Naive B cell (primary cell): ENCODE measurements at regions not wholly inside any gene's neighbourhood (a gene's known extent, or its start where the extent isn't known, plus 50 kb on each side); places are given as distances from the start of the nearest gene placed in this dataset.
A peak's percentile ranks its signal among the peaks of the same experiment; 100 is the strongest.
"Not testable (repeated sequence)": the region's sequence is repeated elsewhere in the genome, so short reads cannot be mapped to it uniquely, and the experiment has no call there.

Experiments used
- ATAC-seq, 2 donors: fragments of 150-1000 bp; cut with Tn5 transposase; 2 replicates each; pipeline ENCODE4 v1.10.0; 2021; ENCODE audit warnings: low read depth in 2 of 2, mild to moderate bottlenecking in 2 of 2, moderate library complexity in 2 of 2
- DNase-seq: peaks from one replicate; pipeline ENCODE4 v3.0.0; 2022
- H3K27ac Mint-ChIP-seq, 6 donors: one replicate each; pipeline ENCODE4 v1.8.0; 2020 to 2022; ENCODE audit warnings: mild to moderate bottlenecking in 6 of 6, mixed read lengths in 6 of 6, moderate library complexity in 5 of 6, inconsistent platforms in 2 of 6
- H3K27me3 Mint-ChIP-seq, 3 donors: one replicate each; pipeline ENCODE4 v1.8.0; 2021 to 2022; ENCODE audit warnings: mixed read lengths in 3 of 3, mild to moderate bottlenecking in 1 of 3
- H3K36me3 Mint-ChIP-seq, 2 donors: one replicate each; pipeline ENCODE4 v1.8.0; 2020 to 2022; ENCODE audit warnings: mixed read lengths in 2 of 2, inconsistent platforms in 1 of 2, mild to moderate bottlenecking in 1 of 2
- H3K4me1 Mint-ChIP-seq, 3 donors: one replicate each; pipeline ENCODE4 v1.8.0; 2020 to 2022; ENCODE audit warnings: mixed read lengths in 3 of 3, inconsistent platforms in 1 of 3, mild to moderate bottlenecking in 1 of 3, moderate library complexity in 1 of 3
- H3K4me3 Mint-ChIP-seq, 8 donors: one replicate each; pipeline ENCODE4 v1.8.0; 2020 to 2022; ENCODE audit warnings: mild to moderate bottlenecking in 8 of 8, mixed read lengths in 8 of 8, moderate library complexity in 8 of 8, inconsistent platforms in 2 of 8
- H3K9me3 Mint-ChIP-seq, 7 donors: one replicate each; pipeline ENCODE4 v1.8.0; 2020 to 2022; ENCODE audit warnings: mixed read lengths in 7 of 7, mild to moderate bottlenecking in 5 of 7, inconsistent platforms in 2 of 7, moderate library complexity in 1 of 7

- Mint-ChIP-seq H3K9me3 (no peaks in the 10 kb centered on the region), H3K36me3 (no peaks in the 10 kb centered on the region)
- peak; percentile 16 to 22 for ATAC-seq
Observed at GRCh38 chr9:36486933-36487481, 85.7 kb upstream of the MELK start.

GRCh38 chr9:36486329-36486932 lies 86.3 kb upstream of the MELK start:
- DNase-seq (no peak), ATAC-seq (no peak)
- Mint-ChIP-seq H3K27ac (peak overlapping the region; percentile 66 to 93 (median 88)), H3K36me3 (no peaks in the 10 kb centered on the region), H3K4me1 (peaks cover 38 to 58% (median 39%) of the 10 kb centered on the region in 3 donors), H3K9me3 (no peaks in the 10 kb centered on the region), H3K27me3 (no peaks in the 10 kb centered on the region), H3K4me3 (peak overlapping the region; percentile 67 to 96 (median 90))

More at GRCh38 chr9:36486933-36487481, 85.7 kb upstream of the MELK start:
- Mint-ChIP-seq H3K4me3 (peak overlapping the region; percentile 67 to 96 (median 90)), H3K27ac (peak overlapping the region in 5 of 6 donors; percentile 36 to 93 (median 73)), H3K27me3 (no peaks in the 10 kb centered on the region), H3K4me1 (peaks cover 34 to 55% (median 35%) of the 10 kb centered on the region in 3 donors)
- peak; percentile 48 for DNase-seq

DNA sequence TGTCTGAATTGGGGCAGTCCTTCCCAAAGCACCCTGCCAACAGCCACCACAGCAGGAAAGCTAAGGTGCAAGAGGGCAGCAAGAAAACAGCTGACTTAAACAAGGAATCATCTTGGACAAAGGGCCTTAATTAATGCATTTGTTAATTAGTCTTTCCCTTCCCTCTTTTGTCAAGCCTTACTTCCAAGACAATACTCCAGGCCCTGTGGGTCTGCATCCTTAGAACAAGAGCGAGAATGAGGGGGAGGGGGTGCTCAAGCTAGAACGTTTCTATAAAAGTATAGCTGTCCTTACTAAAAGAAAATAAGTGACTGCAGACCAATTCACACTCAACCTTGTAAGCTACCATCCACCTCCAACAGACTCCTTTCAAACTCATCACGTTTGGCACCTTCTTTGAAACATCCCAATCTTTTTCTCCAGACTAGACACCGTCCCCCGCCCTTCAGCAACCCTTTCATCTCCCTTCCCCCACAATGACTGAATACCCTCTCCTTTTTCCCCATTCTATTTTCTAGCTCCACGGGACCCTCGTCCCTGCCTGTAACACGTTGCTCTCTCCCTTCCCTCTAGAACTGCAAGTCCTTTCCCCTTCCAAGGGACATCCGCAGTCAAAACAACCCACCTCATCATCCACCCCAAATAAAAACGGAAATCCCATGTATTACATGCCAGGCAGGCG lies 85.7 kb upstream of the RNF38 start:
- no peaks in the 10 kb centered on the region for H3K36me3 Mint-ChIP-seq
- ATAC-seq (no peak), DNase-seq (no peak)
- H3K4me1 Mint-ChIP-seq = peaks cover 43 to 65% (median 44%) of the 10 kb centered on the region in 3 donors
- H3K9me3 Mint-ChIP-seq = no peaks in the 10 kb centered on the region
- peak overlapping the region; percentile 67 to 96 (median 90) for H3K4me3 Mint-ChIP-seq
- peak overlapping the region; percentile 66 to 93 (median 86) for H3K27ac Mint-ChIP-seq
- H3K27me3 Mint-ChIP-seq = no peaks in the 10 kb centered on the region

DNA sequence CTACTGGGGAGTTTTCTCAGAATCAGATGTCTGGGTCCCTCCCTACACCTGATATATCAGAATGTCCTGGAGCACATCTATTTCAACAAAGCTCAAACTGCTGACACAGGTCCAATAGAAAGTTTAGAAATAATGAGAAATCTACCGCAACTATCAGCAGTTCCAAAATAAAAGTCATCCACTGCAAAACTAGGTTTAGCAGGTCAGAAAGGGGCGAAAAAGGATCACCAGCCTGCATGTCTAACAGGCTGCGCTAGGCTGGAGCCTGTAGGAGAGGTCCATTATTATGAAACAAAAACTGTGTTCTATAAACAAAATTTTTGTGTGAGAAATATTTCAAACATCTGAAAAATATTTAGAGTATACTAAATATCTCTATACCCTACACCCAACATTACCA lies 84.1 kb upstream of the RNF38 start:
- peak overlapping the region in 2 of 6 donors; percentile 19 to 26 for H3K27ac Mint-ChIP-seq
- ATAC-seq (no peak), DNase-seq (no peak)
- peaks cover 45 to 67% (median 49%) of the 10 kb centered on the region in 3 donors for H3K4me1 Mint-ChIP-seq
- no peaks in the 10 kb centered on the region for H3K27me3 Mint-ChIP-seq
- H3K4me3 Mint-ChIP-seq = peak overlapping the region in 1 of 8 donors; percentile 65
- no peaks in the 10 kb centered on the region for H3K9me3 Mint-ChIP-seq
- no peaks in the 10 kb centered on the region for H3K36me3 Mint-ChIP-seq

DNA sequence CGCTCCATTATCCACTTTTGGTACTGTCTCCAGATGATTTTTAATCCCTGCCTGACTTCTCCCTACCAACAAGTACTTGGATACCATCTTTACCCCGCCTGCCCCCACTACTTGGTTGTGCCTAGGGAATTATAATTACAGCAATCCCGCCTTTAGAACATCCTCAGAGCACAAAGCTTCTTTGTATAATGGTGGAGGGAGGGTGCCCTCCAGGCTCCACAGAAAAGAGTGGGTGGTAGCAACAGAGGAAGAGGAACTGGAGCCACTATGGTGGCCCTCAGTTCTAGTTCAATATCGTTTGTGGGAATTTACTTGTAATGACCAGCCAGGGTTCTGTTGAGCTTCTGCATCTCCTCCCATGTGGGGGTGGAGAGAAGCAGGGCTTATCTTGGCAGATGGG lies 79.0 kb upstream of the RNF38 start:
- H3K36me3 Mint-ChIP-seq = no peaks in the 10 kb centered on the region
- DNase-seq = no peak
- ATAC-seq = no peak
- H3K4me3 Mint-ChIP-seq = peak overlapping the region in 2 of 8 donors; percentile 26 to 49
- H3K27me3 Mint-ChIP-seq = no peaks in the 10 kb centered on the region
- H3K27ac Mint-ChIP-seq = peak overlapping the region in 3 of 6 donors; percentile 21 to 54 (median 28)
- H3K4me1 Mint-ChIP-seq = peaks cover 21 to 41% (median 25%) of the 10 kb centered on the region in 3 donors
- H3K9me3 Mint-ChIP-seq = no peaks in the 10 kb centered on the region

GRCh38 chr9:36471359-36471758 lies 71.3 kb upstream of the RNF38 start:
- no peak for ATAC-seq
- Mint-ChIP-seq H3K36me3 (no peaks in the 10 kb centered on the region), H3K9me3 (no peaks in the 10 kb centered on the region), H3K4me1 (peaks cover 27 to 43% (median 28%) of the 10 kb centered on the region in 3 donors), H3K27me3 (no peaks in the 10 kb centered on the region), H3K27ac (peak overlapping the region; percentile 34 to 97 (median 88)), H3K4me3 (peak overlapping the region in 7 of 8 donors; percentile 75 to 95 (median 83))
- no peak for DNase-seq

GRCh38 chr9:36470643-36471290 lies 70.7 kb upstream of the RNF38 start:
- Mint-ChIP-seq H3K27ac (peak overlapping the region; percentile 73 to 99 (median 88)), H3K36me3 (no peaks in the 10 kb centered on the region), H3K4me3 (peak overlapping the region; percentile 75 to 95 (median 82)), H3K4me1 (peaks cover 27 to 41% (median 28%) of the 10 kb centered on the region in 3 donors), H3K9me3 (no peaks in the 10 kb centered on the region), H3K27me3 (no peaks in the 10 kb centered on the region)
- DNase-seq (peak; percentile 68), ATAC-seq (peak; percentile 100)

GRCh38 chr9:36463467-36463866 lies 63.4 kb upstream of the RNF38 start:
- Mint-ChIP-seq H3K4me3 (no peak overlapping the region), H3K9me3 (no peaks in the 10 kb centered on the region), H3K36me3 (peaks cover 0 to under 1% of the 10 kb centered on the region in 2 donors), H3K27me3 (no peaks in the 10 kb centered on the region), H3K4me1 (peaks cover 23 to 46% (median 44%) of the 10 kb centered on the region in 3 donors), H3K27ac (peak overlapping the region in 1 of 6 donors; percentile 50)
- DNase-seq = no peak
- ATAC-seq = no peak

- H3K27ac Mint-ChIP-seq = peak overlapping the region in 3 of 6 donors; percentile 11 to 73 (median 27)
- no peaks in the 10 kb centered on the region for H3K27me3 Mint-ChIP-seq
Observed at GRCh38 chr9:36462245-36462644, 62.2 kb upstream of the RNF38 start.

GRCh38 chr9:36461323-36461722 lies 61.3 kb upstream of the RNF38 start:
- H3K27me3 Mint-ChIP-seq = no peaks in the 10 kb centered on the region
- peaks cover 0 to 6% of the 10 kb centered on the region in 2 donors for H3K36me3 Mint-ChIP-seq
- peak overlapping the region in 5 of 6 donors; percentile 8 to 66 (median 35) for H3K27ac Mint-ChIP-seq
- no peaks in the 10 kb centered on the region for H3K9me3 Mint-ChIP-seq
- ATAC-seq (no peak), DNase-seq (no peak)
- H3K4me3 Mint-ChIP-seq = no peak overlapping the region
- H3K4me1 Mint-ChIP-seq = peaks cover 23 to 55% (median 53%) of the 10 kb centered on the region in 3 donors

More at GRCh38 chr9:36462245-36462644, 62.2 kb upstream of the RNF38 start:
- Mint-ChIP-seq H3K4me3 (no peak overlapping the region), H3K4me1 (peaks cover 23 to 55% (median 50%) of the 10 kb centered on the region in 3 donors), H3K36me3 (peaks cover 0 to 6% of the 10 kb centered on the region in 2 donors), H3K9me3 (no peaks in the 10 kb centered on the region)
- DNase-seq (no peak), ATAC-seq (no peak)

DNA sequence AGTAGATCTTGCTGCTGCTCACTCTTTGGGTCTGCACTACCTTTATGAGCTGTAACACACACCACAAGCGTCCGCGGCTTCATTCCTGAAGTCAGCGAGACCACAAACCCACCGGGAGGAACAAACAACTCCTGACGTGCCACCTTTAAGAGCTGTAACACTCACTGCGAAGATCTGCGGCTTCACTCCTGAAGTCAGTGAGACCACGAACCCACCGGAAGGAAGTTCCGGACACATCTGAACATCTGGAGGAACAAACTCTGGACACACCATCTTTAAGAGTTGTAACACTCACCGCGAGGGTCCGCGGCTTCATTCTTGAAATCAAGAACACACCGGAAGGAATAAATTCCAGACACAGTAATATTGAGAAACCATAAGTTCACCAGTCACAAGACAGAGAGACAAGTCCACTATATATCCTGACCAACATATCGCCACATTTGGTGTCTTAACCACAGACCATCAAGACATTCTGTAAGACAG lies 58.4 kb upstream of the RNF38 start:
- H3K27me3 Mint-ChIP-seq = not testable (repeated sequence)
- H3K4me1 Mint-ChIP-seq = peaks cover 23 to 55% (median 48%) of the 10 kb centered on the region in 3 donors

DNA sequence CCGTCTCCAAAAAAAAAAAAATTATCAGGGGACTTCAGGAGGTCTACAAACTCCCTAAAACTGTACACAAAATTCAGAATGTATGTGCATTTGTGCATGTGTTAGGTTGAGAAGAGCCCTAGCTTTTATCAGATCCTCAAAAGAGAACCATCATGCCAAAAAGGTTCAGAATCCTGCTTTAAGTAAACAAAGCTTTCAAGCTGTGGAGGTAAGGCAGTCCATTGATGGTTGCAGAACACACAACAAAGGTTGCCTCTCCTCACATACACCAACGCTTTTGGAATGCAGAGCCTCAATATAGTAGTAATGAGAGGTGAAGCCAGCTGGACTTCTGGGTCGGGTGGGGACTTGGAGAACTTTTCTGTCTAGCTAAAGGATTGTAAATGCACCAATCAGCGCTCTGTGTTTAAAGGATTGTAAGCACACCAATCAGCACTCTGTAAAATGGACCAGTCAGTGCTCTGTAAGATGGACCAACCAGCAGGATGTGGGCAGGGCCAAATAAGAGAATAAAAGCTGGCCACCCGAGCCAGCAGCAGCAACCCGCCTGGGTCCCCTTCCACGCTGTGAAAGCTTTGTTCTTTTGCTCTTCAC lies 57.9 kb upstream of the RNF38 start:
- ATAC-seq (no peak), DNase-seq (no peak)
- peak overlapping the region; percentile 2 to 86 (median 81) for H3K4me3 Mint-ChIP-seq
- H3K36me3 Mint-ChIP-seq = peaks cover 0 to 6% of the 10 kb centered on the region in 2 donors
- peaks cover 23 to 50% (median 47%) of the 10 kb centered on the region in 3 donors for H3K4me1 Mint-ChIP-seq
- H3K27me3 Mint-ChIP-seq = no peaks in the 10 kb centered on the region
- peak overlapping the region in 4 of 6 donors; percentile 24 to 77 (median 49) for H3K27ac Mint-ChIP-seq
- H3K9me3 Mint-ChIP-seq = no peaks in the 10 kb centered on the region

More for the DNA sequence above, 58.4 kb upstream of the RNF38 start:
- Mint-ChIP-seq H3K27ac (peak overlapping the region in 5 of 6 donors; percentile 56 to 84 (median 77)), H3K4me3 (peak overlapping the region; percentile 2 to 86 (median 81))
- H3K36me3 Mint-ChIP-seq, H3K9me3 Mint-ChIP-seq: not testable (repeated sequence)
- ATAC-seq (peak; percentile 21 to 25), DNase-seq (peak; percentile 1)
